CD14-positive monocyte (primary cell): ENCODE measurements at regions not wholly inside any gene's neighbourhood (a gene's known extent, or its start where the extent isn't known, plus 50 kb on each side); places are given as distances from the start of the nearest gene placed in this dataset.

Source experiments
- DNase-seq, 3 donors: peaks; one replicate each; pipeline ENCODE4 v3.0.0-alpha.2; 2011 to 2022
- H2AFZ ChIP-seq: 2 replicates; pipeline ENCODE4 v1.6.0; 2012; ENCODE audit warnings: mild to moderate bottlenecking, low read depth, low read length, inconsistent platforms; ENCODE audit not compliant: insufficient read depth, poor library complexity, severe bottlenecking
- H3K27ac ChIP-seq, 2 donors: 1 replicate in 1 of 2; 2 replicates in 1 of 2; pipeline ENCODE4 v1.5.1; 2012 to 2013; ENCODE audit warnings: low read length in 2 of 2, control low read depth in 1 of 2, inconsistent platforms in 1 of 2, low read depth in 1 of 2, mild to moderate bottlenecking in 1 of 2
- H3K27me3 ChIP-seq, 2 donors: one replicate each; pipeline versions ENCODE4 v1.6.0 to v1.6.1; 2011 to 2013; ENCODE audit warnings: low read length in 2 of 2; ENCODE audit not compliant: control insufficient read depth in 2 of 2, insufficient read depth in 2 of 2
- H3K36me3 ChIP-seq, 2 donors: replicated peaks in 1 of 2; 1 replicate in 1 of 2; 2 replicates in 1 of 2; pipeline versions ENCODE4 v1.5.1 to v1.6.1; 2012 to 2013; ENCODE audit warnings: low read length in 2 of 2, control low read depth in 1 of 2, inconsistent platforms in 1 of 2, mild to moderate bottlenecking in 1 of 2; ENCODE audit not compliant: insufficient read depth in 2 of 2, control insufficient read depth in 1 of 2
- H3K4me1 ChIP-seq, 2 donors: 1 replicate in 1 of 2; 2 replicates in 1 of 2; pipeline versions ENCODE4 v1.5.1 to v1.6.1; 2012 to 2013; ENCODE audit warnings: low read length in 2 of 2, control low read depth in 1 of 2, inconsistent platforms in 1 of 2, mild to moderate bottlenecking in 1 of 2, moderate library complexity in 1 of 2; ENCODE audit not compliant: insufficient read depth in 2 of 2, control insufficient read depth in 1 of 2
- H3K4me2 ChIP-seq: replicated peaks from 2 replicates; pipeline ENCODE3; 2012; ENCODE audit warnings: low read length, moderate library complexity, mild to moderate bottlenecking; ENCODE audit not compliant: poor library complexity, severe bottlenecking; ENCODE audit errors: extremely low read depth
- H3K4me3 ChIP-seq, 3 experiments: fragments of 200-600 bp in 1 of 3; sonication (generic) in 1 of 3; replicated peaks in 1 of 3; 1 replicate in 2 of 3; 2 replicates in 1 of 3; pipeline ENCODE4 v1.5.1; 2011 to 2013; ENCODE audit warnings: low read length in 3 of 3, mild to moderate bottlenecking in 3 of 3, control low read depth in 2 of 3, low read depth in 2 of 3, inconsistent platforms in 1 of 3, moderate library complexity in 1 of 3
- H3K79me2 ChIP-seq: 2 replicates; pipeline ENCODE4 v1.6.0; 2012; ENCODE audit warnings: mild to moderate bottlenecking, control low read depth, inconsistent platforms, low read length, moderate library complexity; ENCODE audit not compliant: insufficient read depth
- H3K9ac ChIP-seq: 2 replicates; pipeline ENCODE4 v1.6.0; 2017; ENCODE audit warnings: low read length, mild to moderate bottlenecking; ENCODE audit not compliant: insufficient read depth, poor library complexity, severe bottlenecking
- H3K9me3 ChIP-seq, 2 donors: replicated peaks in 1 of 2; 1 replicate in 1 of 2; 2 replicates in 1 of 2; pipeline versions ENCODE4 v1.5.1 to v1.6.1; 2012 to 2013; ENCODE audit warnings: low read length in 2 of 2, control low read depth in 1 of 2; ENCODE audit not compliant: control insufficient read depth in 1 of 2, insufficient read depth in 1 of 2
- H4K20me1 ChIP-seq: 2 replicates; pipeline ENCODE4 v1.6.0; 2012; ENCODE audit warnings: mild to moderate bottlenecking, low read length, control low read depth, moderate library complexity; ENCODE audit not compliant: insufficient read depth
- H3K27ac Mint-ChIP-seq, 7 donors: one replicate each; pipeline ENCODE4 v1.8.0; 2020; ENCODE audit warnings: mild to moderate bottlenecking in 7 of 7, mixed read lengths in 7 of 7, moderate library complexity in 6 of 7, inconsistent platforms in 2 of 7
- H3K27me3 Mint-ChIP-seq, 3 donors: one replicate each; pipeline ENCODE4 v1.8.0; 2021 to 2022; ENCODE audit warnings: low read depth in 3 of 3, mild to moderate bottlenecking in 3 of 3, mixed read lengths in 3 of 3, moderate library complexity in 3 of 3, inconsistent platforms in 1 of 3
- H3K36me3 Mint-ChIP-seq, 2 donors: one replicate each; pipeline ENCODE4 v1.8.0; 2020; ENCODE audit warnings: mixed read lengths in 2 of 2, inconsistent platforms in 1 of 2, mild to moderate bottlenecking in 1 of 2
- H3K4me1 Mint-ChIP-seq: one replicate; pipeline ENCODE4 v1.8.0; 2020; ENCODE audit warnings: mild to moderate bottlenecking, mixed read lengths
- H3K4me3 Mint-ChIP-seq, 2 donors: one replicate each; pipeline ENCODE4 v1.8.0; 2020; ENCODE audit warnings: mild to moderate bottlenecking in 2 of 2, mixed read lengths in 2 of 2, moderate library complexity in 1 of 2
- H3K9me3 Mint-ChIP-seq, 7 donors: one replicate each; pipeline ENCODE4 v1.8.0; 2020 to 2022; ENCODE audit warnings: mixed read lengths in 7 of 7, mild to moderate bottlenecking in 6 of 7, moderate library complexity in 6 of 7, inconsistent platforms in 2 of 7
- CTCF ChIP-seq: fragments of 200-600 bp; IDR thresholded peaks from one replicate; pipeline ENCODE4 v1.8.0; 2022; ENCODE audit warnings: antibody characterized with exemption, mild to moderate bottlenecking
- WGBS: methylation state at CpG from one replicate; pipeline ENCODE4 v1.1.5; 2013; ENCODE audit warnings: missing lambda C conversion rate; ENCODE audit not compliant: insufficient coverage; 5-methylcytosine and 5-hydroxymethylcytosine counted together
- intact Hi-C, 2 donors: fragments of 100-400 bp; cut with micrococcal nuclease; formaldehyde crosslinking; loops; one replicate each; pipeline versions ENCODE4 v1.15.0 to v1.15.1; 2023

GRCh38 chr14:43755707-43756106, 751.4 kb downstream of the FSCB start:
- H3K4me2 ChIP-seq, result no peak overlapping the region
- no peak for DNase-seq
- no peaks in the 10 kb centered on the region for H3K79me2 ChIP-seq
- no peaks in the 10 kb centered on the region for H3K9me3 ChIP-seq
- no peak overlapping the region for H3K4me3 ChIP-seq
- H3K9me3 Mint-ChIP-seq, result peaks cover 0 to 5% (median 0%) of the 10 kb centered on the region in 7 donors
- H3K27me3 Mint-ChIP-seq, result peaks cover 0 to 3% (median 0%) of the 10 kb centered on the region in 3 donors
- no peaks in the 10 kb centered on the region for H3K36me3 ChIP-seq
- H3K4me1 Mint-ChIP-seq, result no peaks in the 10 kb centered on the region
- intact Hi-C loops, result no loop called here
- TF ChIP-seq CTCF, result no peak
- no peak overlapping the region for H3K27ac Mint-ChIP-seq
- H3K4me3 Mint-ChIP-seq, result no peak overlapping the region
- no peak overlapping the region for H3K9ac ChIP-seq
- H3K36me3 Mint-ChIP-seq, result no peaks in the 10 kb centered on the region
- no peak overlapping the region for H3K27ac ChIP-seq
- no peaks in the 10 kb centered on the region for H3K4me1 ChIP-seq
- H4K20me1 ChIP-seq, result no peaks in the 10 kb centered on the region
- no peaks in the 10 kb centered on the region for H3K27me3 ChIP-seq
- no CpG with 5 or more reads among the region's 6 CpGs for WGBS
- H2AFZ ChIP-seq, result no peak overlapping the region

- H3K4me3 Mint-ChIP-seq, result no peak overlapping the region
- intact Hi-C loops, result no loop called here
These were observed 752.2 kb downstream of the FSCB start for GRCh38 chr14:43754838-43755237.

More at GRCh38 chr14:43754838-43755237, 752.2 kb downstream of the FSCB start:
- H3K4me1 Mint-ChIP-seq, result no peaks in the 10 kb centered on the region
- Histone ChIP-seq H3K27ac (no peak overlapping the region), H3K9me3 (no peaks in the 10 kb centered on the region), H3K4me3 (no peak overlapping the region), H4K20me1 (no peaks in the 10 kb centered on the region), H3K4me2 (no peak overlapping the region), H3K36me3 (no peaks in the 10 kb centered on the region), H3K4me1 (no peaks in the 10 kb centered on the region), H2AFZ (no peak overlapping the region), H3K27me3 (no peaks in the 10 kb centered on the region), H3K9ac (no peak overlapping the region), H3K79me2 (no peaks in the 10 kb centered on the region)
- no peak for DNase-seq
- peaks cover 0 to 3% (median 0%) of the 10 kb centered on the region in 3 donors for H3K27me3 Mint-ChIP-seq
- no peak overlapping the region for H3K27ac Mint-ChIP-seq
- no peaks in the 10 kb centered on the region for H3K36me3 Mint-ChIP-seq
- peaks cover 0 to 5% (median 0%) of the 10 kb centered on the region in 7 donors for H3K9me3 Mint-ChIP-seq
- TF ChIP-seq CTCF, result no peak
- 100% methylated on average over 1 of the region's 3 CpGs for WGBS
